GF-D8 (cell line): ENCODE measurements at regions not wholly inside any gene's neighbourhood (a gene's known extent, or its start where the extent isn't known, plus 50 kb on each side); places are given as distances from the start of the nearest gene placed in this dataset.
"Not testable (repeated sequence)": the region's sequence is repeated elsewhere in the genome, so short reads cannot be mapped to it uniquely, and the experiment has no call there.

Experiments
- DNase-seq: peaks from one replicate; lab custom pipeline; 2025; lab: John Stamatoyannopoulos, UW

DNA sequence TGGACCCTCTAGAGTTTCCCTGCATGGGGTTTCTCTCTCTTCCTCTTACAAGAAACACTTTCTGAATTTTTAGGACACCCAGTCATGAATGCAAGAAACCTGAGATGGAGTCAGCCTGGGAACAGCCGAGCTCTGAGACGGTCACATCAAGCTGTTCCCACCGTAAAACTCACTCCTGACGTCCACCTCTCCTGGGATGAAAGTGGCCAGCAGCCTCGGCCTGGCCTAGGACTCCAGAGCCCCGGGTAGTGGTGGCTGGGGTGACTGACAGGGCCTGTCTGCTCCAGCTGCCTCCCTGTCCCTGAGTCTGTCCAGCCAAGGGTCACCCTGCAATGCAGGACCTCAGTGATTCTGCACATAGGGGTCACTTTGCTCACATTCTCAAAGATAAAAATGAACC lies 217.8 kb downstream of the SHOX start:
- DNase-seq: no peak

DNA sequence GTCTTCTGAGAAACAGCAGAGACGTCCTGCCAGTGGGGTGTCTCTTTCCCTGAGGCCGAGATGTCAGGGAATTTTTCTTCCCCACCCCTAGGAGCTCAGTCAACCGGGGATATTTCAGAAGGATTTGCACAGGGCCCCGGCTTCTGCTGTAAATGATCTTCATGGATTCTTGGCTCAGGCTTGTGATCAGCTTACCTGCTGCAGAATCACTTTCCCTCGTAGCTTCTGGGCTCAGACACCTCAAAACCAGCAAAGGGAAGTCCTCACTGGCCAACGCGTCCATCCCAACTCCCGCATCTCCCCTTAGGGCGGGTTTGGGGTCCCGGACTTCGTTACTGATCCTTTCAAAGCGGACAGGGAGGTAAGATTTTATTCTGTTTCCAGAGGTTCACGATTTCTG lies 212.7 kb downstream of the SHOX start:
- no peak for DNase-seq

GRCh38 chrX:840556-840955 lies 210.0 kb downstream of the SHOX start:
- no peak for DNase-seq

DNA sequence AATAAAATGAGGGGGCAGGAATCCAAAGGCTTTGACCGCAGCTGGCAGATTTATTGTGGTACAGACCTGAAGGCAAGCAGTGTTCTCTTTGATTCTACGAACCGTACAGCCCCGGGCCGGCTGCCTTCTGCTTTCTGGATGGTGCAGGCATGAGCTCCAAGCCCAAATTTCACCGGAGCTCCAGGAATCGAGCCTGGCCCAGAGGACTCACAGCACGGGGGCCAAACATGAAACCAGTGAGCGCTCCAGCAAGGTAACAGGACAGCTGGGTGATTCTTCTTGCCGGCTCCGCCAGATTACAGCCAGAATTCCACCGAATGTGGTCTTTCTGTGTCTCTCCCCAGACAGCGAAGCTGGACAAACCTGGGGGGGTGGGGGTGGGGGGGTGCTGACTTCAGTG lies 208.1 kb downstream of the SHOX start:
- not testable (repeated sequence) for DNase-seq

GRCh38 chrX:835857-836256 lies 205.3 kb downstream of the SHOX start:
- not testable (repeated sequence) for DNase-seq

- DNase-seq: no peak
These were observed 199.9 kb downstream of the SHOX start for GRCh38 chrX:830532-830931.

GRCh38 chrX:829145-829544 lies 198.6 kb downstream of the SHOX start:
- no peak for DNase-seq

DNA sequence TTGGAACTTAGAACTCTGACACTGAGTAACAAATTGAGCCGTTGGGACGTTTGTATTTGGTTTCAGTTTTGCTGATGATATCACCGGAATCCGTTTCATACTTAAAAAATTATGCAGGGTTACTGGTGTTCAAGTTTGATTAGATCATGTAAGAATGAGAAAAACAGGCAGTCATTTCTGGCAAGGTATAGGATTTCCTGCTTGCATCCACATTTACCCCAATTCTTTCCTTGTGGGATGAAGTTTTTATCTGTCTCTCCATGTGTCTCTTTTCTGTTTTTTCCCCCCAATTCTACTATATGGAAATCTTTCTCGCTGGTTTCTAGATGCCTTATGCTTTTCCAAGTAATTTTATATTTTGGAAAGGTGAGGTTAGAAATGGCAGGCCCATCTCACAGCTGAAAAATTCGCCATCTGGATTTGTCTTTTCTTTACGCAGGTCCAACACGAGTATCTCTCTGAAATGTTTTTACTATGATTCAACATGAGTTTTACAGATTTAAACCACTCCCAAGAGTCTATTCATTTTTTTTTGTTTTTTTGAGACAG lies 197.9 kb downstream of the SHOX start:
- no peak for DNase-seq

DNA sequence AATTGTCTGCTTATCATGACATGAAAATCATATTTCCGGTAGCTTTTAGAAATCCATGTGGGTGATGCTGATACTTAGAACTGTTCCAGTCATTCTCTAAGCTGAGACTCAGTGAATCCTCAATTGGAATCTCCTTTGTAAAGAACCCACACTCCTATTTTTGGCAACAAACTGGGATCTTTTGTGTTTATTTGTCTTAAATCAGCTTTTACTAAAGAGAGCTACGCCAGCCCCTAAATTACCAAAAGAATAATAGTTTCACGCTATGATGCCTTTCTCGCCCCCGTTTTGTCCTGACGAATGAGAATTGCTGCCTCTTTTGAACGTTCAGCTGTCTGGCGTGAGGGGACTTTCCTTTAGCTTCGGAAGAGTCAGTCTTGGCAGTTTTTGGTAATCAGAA lies 195.9 kb downstream of the SHOX start:
- no peak for DNase-seq

DNA sequence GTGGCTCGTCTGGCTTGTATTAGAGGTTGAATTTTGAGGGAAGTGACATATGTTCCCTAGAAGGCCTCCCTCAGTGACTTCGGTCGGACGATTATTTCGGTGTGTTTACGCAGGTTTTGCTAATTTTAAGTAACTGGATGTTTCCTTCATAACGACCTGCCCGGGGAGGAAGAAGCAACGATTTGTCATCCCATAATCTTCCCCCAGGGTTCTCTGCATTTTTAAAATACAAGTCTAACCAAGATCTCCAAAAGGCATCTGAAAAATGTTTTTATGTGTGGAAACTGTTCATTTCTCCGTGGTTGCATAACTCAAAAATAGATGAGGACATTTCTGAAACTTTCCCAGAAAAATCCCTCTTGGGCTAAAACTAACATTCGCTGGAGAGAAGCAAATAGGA lies 195.4 kb downstream of the SHOX start:
- no peak for DNase-seq

GRCh38 chrX:823073-823472 lies 192.5 kb downstream of the SHOX start:
- not testable (repeated sequence) for DNase-seq

- no peak for DNase-seq
These were observed 190.9 kb downstream of the SHOX start for GRCh38 chrX:821327-822107.

DNA sequence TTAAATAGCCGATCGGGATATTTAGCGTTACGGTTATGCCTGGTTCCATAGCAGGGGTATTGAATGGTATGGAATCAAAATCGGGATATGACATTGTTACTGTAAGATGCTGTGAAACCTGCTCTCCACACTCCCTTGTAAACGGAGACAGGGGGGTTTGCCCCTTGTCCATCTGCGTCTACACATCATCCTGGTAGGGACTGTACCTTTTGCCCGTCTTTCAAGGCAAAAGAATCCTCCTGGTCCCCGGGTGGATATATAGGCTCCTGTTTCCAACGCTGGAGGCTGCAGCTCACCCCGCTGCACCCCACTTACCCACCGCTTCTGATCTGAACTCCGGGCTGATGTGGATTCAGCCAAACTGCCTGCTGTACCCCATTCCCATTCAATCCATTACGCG lies 189.1 kb downstream of the SHOX start:
- DNase-seq: no peak

DNA sequence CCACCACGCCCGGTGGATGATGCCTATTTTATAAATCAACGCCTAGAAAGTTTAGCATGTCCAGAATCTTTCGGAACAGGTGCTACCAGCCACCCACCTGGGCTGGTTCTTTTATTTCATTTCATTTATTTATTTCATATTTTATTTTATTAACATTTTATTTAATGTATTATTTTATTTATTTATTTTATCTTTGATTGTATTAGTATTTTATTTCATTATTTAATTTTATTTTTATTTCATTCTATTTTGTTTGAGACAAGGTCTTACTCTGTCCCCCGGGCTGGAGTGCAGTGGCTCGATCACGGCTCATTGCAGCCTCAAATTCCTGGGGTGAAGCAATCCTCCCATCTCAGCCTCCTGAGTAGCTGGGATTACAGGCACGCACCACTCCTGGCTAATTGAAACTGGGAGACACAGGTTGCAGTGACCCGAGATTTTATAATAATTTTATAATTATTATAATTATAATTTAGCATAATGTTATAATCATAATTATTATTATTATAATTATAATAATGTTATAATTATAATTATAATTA lies 187.2 kb downstream of the SHOX start:
- DNase-seq: no peak

- DNase-seq: not testable (repeated sequence)
These were observed 186.6 kb downstream of the SHOX start for GRCh38 chrX:817147-817546.

DNA sequence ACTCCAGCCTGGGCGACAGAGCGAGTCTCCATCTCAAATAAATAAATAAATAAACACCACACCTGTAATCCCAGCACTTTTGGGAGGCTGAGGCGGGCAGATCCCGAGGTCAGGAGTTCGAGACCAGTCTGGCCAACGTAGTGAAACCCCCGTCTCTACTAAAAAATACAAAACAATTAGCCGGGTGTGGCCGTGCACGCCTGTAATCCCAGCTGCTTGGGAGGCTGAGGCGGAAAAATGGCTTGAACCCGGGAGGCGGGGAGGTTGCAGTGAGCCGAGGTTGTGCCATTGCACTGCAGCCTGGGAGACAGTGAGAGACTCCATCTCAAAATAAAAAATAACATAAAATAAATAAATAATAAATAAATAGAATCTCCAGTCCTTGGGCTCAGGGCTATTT lies 185.8 kb downstream of the SHOX start:
- no peak for DNase-seq

DNA sequence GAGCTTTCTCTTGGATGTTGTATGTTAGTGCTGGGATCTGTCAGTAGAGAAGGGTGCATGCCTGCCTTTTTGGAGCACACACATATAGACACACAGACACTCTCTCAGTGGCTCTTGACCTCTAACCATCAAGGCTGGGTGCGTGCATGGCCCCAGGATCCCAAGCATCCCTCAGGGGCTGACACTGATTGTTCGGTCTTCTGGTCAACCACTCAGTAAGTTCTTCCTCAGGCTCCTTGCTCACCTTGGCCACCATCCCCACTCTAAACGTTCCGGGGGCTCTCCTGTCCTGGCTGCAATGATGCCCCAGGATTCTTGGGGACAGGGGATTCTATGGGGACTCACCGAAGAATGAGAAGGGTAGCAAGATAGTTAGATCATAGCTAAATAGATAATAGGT lies 179.6 kb downstream of the SHOX start:
- no peak for DNase-seq

DNA sequence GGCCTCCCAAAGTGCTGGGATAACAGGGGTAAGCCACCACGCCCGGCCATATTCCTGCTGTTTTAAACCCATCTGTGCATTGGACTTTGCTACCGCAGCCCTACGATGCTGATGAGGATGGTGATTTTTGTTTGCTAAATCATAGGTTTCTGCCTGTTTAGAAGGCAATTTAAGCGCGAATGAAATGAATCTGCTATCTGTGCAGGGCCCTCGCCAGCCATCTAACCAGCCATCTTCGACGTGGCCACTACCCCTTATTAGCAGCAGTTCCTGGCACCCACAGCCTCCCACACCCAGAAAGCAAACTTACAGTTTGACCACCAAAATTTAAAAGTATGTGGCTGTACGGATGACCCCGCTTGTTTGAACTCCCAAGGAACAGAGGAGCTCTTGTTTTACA lies 178.5 kb downstream of the SHOX start:
- DNase-seq: no peak

- DNase-seq: no peak
These were observed 176.0 kb downstream of the SHOX start for GRCh38 chrX:806586-806985.

- no peak for DNase-seq
These were observed 175.4 kb downstream of the SHOX start for GRCh38 chrX:805988-806387.

DNA sequence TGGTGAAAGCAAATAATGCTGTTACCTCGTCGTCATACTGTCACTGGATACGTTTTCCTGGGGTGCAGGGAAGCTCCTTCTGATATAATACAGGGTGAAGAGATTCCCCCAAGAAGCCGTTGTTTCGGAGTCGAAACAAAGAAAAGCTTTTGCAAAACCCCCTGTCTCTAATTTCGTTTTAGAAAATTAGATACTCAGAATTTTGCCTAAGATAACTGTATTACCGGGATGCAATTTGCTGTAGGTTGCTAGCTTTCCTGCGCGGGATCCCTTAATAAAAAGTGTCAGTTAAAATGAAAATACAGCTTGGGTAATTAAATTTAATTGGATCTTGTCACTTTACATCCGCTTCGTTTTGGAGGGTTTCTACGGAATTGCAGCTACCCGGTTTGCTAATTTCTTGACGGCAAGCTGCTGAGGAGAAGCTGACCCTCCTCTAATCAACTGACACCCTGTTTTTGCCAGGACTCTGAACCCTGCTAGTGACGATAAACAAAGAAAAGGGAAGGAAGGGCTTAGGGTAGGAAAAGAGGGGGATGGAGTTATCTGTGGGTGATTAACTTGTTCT lies 174.6 kb downstream of the SHOX start:
- no peak for DNase-seq

- DNase-seq: no peak
These were observed 172.3 kb downstream of the SHOX start for GRCh38 chrX:802846-803245.

DNA sequence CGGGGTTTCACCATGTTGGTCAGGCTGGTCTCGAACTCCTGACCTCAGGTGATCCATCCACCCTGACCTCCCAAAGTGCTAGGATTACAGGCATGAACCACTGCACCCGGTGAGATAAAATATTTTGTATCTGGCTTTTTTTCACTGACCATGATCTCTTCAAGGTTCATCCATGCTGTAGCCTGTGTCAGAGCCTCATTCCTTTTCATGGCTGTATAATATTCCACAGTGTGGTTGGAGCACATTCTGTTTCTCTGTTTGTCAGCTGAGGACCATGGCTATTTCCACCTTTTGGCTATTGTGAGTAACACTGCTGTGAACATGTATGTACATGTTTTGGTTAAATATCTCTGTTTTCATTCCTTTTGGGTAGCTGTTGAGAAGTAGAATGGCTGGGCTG lies 169.2 kb downstream of the SHOX start:
- DNase-seq: no peak
